ENCODE measurements at regions not wholly inside any gene's neighbourhood (a gene's known extent, or its start where the extent isn't known, plus 50 kb on each side); places are given as distances from the start of the nearest gene placed in this dataset.

DNA sequence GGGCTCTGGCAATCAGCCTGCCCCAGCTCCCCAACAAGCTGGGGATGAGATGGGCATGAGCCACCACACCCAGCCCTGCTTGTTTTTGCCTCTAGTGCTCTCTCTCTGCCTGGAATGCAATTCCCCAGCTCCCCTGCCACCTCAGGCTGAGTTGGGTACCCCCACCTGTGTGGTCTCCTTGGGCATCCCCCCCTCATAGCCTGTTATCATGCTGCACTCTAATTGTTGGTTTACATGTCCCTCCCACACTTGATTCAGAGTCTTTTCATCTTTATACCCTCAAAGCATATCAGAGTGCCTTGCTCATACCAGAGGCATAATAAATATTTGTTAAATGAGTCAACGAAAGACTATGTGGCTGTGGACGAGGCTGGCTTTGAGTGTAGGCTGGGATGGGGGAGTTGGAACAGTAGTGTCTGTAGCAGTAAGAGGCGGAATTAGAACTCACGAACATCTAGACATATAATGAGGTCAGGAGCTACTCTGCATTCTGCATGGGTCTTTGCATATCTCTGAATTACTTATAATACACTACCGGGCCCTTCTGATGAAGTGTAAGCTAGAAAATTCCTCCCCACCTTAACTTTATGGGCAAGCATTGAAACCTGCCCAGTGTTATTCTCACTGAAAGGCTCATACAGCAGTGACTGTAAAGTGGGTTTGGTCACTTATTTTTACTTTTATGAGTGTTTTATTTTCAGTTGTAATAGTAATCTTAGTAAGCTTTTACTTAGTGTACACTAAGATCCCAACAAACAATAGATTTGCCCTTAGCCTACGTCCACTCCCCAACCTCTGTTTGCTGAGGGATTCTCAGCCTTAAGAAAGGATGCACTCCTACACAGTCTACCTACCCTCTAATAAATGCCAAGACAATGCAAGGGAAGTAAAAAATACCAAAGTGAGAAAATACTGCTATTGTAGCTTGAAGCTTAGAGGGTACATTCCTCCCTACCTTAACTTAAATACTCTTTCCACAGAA is 58.7 kb downstream of the EDN1 start:
- TF ChIP-seq CTCF (IDR thresholded peaks at IDR 0.05; ENCODE audit: low read length) (no peak), EZH2 (IDR thresholded peaks at IDR 0.05; ENCODE audit: borderline replicate concordance, low read length) (no peak)
